Heart left ventricle (tissue), 13 donors: ENCODE measurements at regions not wholly inside any gene's neighbourhood (a gene's known extent, or its start where the extent isn't known, plus 50 kb on each side); places are given as distances from the start of the nearest gene placed in this dataset.

Source experiments
- CTCF ChIP-seq, 12 donors: fragments of 200-600 bp; sonication (generic) in 4 of 12; IDR thresholded peaks; one replicate each; pipeline versions ENCODE4 v1.5.0 to v1.8.0; 2018 to 2022; ENCODE audit warnings: antibody characterized with exemption in 12 of 12, mild to moderate bottlenecking in 5 of 12
- POLR2A ChIP-seq, 2 donors: fragments of 450-650 bp; IDR thresholded peaks; one replicate each; pipeline ENCODE4 v1.6.1; 2017; ENCODE audit warnings: antibody characterized with exemption in 2 of 2, mild to moderate bottlenecking in 2 of 2, moderate library complexity in 2 of 2
- donor health status: ischemic (EF 13 %, LVEDD 7.1; RV severe dilation, severe dysfunction).
- donor health status: DM: no; HTN: yes; CAD: no.
- donor health status: DM: no; HTN: no; CAD: no.
- donor health status: ischemic (EF 25% LVEDD 6.9; RV normal size, moderate dysfunction).
- donor health status: ischemic (EF 25% LVEDD 5.7; RV mildly dilated, moderate dysfunction).
- donor health status: ischemic (EF 35%, LVEDD 5.7; RV mildly dilated, moderate dysfunction).
- donor health status: nonischemic (EF 11% LVEDD 7.7; RV severe dilation, severe dysfunction).
- donor health status: DM: yes; HTN: yes; CAD: no.
- donor health status: PGD.
- donor health status: ischemic (EF 29% LVEDD 5.4; RV normal size, mild dysfunction).
- donor health status: nonischemic (EF 23%, LVEDD 6.1; RV moderate dilation, normal function).

GRCh38 chr5:166617507-166617906, 1673.9 kb upstream of the WWC1 start:
- no peak for TF ChIP-seq CTCF (IDR thresholded peaks at IDR 0.05)
- no peak for TF ChIP-seq POLR2A (IDR thresholded peaks at IDR 0.05)
